DMS79 treated with DMSO at 0.1 percent for 48 hours (cell line): ENCODE measurements at regions not wholly inside any gene's neighbourhood (a gene's known extent, or its start where the extent isn't known, plus 50 kb on each side); places are given as distances from the start of the nearest gene placed in this dataset.

ENCODE experiments used
- DNase-seq: peaks from one replicate; lab custom pipeline; 2025; lab: John Stamatoyannopoulos, UW

DNA sequence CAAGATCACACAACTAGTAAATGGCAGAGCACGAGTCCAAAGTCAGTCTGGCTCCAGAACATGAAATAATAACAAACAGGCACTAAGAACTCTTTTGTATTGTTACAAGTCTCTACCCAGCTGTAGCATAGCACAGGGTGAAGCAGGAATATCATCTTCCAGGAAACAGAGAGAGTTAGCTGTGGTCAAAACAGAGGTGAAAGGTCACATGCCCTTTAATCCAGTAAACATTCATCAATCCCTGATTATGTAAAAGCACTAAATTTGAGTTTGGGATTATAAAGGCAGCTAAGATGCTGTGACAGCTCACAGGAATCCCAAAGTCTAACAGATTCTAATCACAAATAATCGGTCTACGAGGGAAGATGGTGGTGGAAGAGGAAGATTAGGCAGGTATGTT, 133.0 kb upstream of the ASTN2 start:
- DNase-seq, result no peak

GRCh38 chr9:117546894-117547678, 132.2 kb upstream of the ASTN2 start:
- DNase-seq, result peak; percentile 28

DNA sequence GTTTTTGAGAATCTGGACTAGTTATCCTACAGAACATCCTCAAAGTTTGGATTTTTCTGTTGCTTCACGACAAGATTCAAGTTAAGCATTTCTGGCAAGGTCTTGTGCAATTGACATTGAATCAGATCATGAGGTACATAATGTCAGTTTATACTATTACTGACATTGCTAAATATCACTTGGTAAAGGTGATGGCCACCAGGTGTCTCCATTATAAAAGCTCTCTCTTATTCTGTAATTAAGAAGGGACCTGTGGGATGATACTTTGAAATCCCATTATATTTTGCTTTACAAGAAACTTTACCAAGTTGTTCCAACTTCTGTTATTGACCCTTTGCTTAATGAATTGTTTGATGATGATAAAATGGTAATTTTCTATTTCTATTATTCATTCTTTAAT, 131.0 kb upstream of the ASTN2 start:
- no peak for DNase-seq

GRCh38 chr9:117543089-117543488, 128.2 kb upstream of the ASTN2 start:
- peak; percentile 65 for DNase-seq

DNA sequence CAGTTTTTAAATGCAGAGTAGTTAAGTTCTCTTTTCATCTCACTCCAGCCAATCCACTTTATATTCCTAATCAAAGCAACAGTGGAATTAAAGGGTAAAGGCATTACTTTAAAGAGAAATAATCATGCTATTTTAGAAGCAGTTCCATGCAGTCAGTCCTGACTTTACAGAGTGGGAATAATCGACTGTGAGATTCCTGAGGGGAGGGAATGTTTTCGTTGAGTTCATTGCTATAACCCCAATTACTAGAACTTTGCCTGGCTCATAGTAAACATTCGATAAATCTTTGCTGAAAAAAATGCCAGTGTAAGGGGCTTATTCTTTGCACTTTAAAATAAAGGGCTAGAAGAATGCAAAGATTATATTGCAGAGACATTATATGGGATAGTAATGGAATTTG, 127.2 kb upstream of the ASTN2 start:
- no peak for DNase-seq

DNA sequence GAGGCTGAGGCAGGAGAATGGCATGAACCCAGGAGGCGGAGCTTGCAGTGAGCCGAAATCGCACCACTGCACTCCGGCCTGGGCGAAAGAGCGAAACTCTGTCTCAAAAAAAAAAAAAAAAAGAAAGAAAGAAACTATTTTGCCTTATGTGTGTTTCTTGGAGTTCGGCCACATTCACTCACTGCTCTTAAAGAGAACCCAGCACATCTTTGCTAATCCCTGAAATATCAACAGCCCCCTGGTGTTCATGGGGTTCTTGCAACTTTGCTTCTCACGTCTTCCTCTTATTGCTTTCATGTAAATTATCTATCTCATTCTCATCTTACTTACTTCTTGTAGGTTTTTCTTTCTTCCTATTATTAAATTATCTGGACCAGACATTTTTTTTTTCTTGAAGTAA, 126.3 kb upstream of the ASTN2 start:
- no peak for DNase-seq

- DNase-seq, result no peak
These were observed 121.1 kb upstream of the ASTN2 start for GRCh38 chr9:117535973-117536372.

DNA sequence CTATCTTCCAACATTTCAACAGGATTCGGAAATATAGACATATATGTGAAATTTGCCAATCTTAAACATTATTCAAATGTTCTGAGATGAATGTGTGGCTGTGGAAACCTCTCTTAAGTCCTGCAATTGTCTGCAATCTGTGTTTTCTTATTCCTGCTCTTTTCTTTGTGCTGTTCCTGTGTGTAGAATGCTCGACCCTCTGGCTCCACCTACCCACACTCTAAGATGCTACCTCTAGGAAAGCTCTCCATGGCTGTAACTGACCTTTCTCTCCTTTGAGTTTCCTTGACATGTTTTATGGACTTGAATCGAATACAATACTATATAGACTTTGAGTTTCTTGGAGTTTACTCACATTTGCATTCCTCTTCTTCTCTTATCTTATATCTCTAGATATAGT, 120.6 kb upstream of the ASTN2 start:
- DNase-seq, result no peak

GRCh38 chr9:117528225-117528624, 113.4 kb upstream of the ASTN2 start:
- DNase-seq, result no peak

GRCh38 chr9:117526674-117527073, 111.8 kb upstream of the ASTN2 start:
- no peak for DNase-seq

DNA sequence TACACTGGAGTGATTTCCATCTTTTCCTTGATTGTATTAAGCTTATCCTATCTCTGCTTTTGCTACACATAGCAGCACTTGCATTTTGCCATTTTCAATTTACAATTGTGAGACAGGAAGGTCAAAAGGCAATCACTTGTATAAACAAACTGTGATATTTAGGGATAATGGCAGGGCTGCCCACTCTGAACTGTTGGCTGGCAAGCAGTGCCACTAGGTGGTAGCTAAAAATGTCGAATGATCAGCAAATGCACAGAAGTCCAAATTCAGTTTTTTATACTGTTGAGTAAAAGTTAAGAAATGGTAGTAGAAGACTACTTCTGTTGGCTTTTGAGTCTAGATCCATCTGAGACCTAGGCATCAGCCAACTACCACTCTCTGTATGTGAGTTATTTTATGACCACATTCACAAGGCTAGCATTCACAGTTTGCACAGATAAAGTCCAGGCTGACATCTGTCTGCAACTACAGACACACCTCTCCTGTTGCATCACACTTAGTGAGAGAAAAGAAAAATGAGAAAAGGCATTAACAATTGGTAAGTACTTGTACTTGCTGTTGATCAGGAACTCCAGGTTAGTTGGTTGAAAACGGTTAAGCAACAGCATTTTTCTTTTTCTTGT, 108.8 kb upstream of the ASTN2 start:
- no peak for DNase-seq

DNA sequence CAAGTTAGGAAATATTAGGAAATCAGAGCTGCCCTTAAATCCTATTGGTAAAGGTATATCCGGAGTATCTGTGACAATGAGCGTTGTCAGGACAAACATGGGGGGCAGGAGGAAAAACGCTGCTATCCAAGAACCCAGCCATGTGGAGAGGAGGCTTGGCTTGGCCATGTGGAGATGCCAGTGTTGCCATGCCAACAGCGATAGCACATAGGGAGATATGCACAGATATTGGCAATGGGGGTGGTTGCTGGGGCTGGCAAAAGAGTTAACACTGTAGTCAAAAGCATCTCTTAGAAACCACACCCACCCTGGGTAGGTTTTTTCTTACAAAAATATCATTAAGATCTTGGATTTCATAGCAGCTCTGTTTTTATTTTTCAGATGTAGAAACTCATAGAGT, 106.4 kb upstream of the ASTN2 start:
- DNase-seq, result no peak

DNA sequence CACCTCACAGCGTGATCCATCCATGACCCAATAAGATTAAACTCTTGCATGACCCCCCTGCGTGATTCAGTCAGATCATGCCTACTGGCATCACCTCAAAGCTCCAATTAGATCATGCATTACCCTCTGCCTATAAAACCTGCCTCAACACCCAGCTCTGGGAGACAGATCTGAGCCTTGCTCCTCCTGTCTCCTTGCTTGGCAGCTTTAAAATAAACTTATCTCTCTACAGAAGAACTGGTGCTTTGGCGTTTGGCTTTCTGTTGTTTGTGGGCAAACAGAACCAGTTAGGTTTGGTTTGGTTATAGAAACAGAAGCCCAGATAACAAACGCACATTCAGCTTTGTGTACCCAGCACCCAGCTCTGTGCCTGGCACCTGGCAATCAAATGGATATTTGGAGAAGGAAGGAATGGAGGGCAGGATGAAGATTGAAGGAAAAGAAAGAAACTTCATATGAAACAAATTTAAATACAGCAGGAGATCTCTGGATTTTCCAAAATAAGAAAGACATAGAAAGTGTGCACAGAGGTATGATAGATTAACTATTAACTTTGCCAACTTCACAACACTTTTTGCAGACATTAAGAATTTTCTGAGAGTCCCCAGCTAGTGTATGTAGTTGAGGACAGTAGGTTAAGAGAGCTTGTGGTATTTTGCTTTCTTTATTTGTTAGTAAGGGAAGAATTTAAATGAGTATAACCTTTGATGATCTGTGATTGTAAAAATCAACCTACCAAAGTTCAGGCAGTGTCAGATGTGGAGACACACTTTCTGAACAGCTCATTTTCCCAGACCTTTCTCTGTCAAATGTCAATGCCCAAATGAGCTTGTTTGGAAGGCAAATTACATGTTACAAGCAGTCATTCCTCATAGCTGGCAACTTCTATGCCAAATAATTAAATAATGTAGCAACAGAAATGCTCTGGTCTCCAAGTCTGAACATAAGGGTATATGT, 102.1 kb upstream of the ASTN2 start:
- no peak for DNase-seq

GRCh38 chr9:117511852-117512481, 97.1 kb upstream of the ASTN2 start:
- no peak for DNase-seq

GRCh38 chr9:117496307-117496706, 81.5 kb upstream of the ASTN2 start:
- no peak for DNase-seq

- DNase-seq, result peak; percentile 85
These were observed 79.7 kb upstream of the ASTN2 start for GRCh38 chr9:117494401-117495090.

- DNase-seq, result no peak
These were observed 77.6 kb upstream of the ASTN2 start for GRCh38 chr9:117492476-117492875.

GRCh38 chr9:117491491-117491890, 76.6 kb upstream of the ASTN2 start:
- no peak for DNase-seq

DNA sequence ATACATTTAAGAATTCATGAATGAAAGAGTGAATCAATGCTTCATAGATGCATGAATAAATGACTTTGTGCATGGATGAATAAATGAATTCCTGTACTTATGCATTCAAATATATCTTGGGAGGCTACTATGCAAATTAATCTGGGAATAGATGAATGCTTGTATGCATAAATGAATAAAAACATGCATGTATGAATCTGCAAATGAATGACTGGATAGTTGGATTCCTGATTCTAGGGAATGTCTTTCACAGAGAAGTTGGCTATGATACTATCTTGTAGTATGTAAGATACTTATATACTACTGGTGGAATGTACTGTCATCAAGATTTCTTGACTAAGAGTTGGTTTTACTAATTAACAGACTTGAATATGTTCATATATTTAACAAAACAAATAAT, 75.3 kb upstream of the ASTN2 start:
- DNase-seq, result no peak

DNA sequence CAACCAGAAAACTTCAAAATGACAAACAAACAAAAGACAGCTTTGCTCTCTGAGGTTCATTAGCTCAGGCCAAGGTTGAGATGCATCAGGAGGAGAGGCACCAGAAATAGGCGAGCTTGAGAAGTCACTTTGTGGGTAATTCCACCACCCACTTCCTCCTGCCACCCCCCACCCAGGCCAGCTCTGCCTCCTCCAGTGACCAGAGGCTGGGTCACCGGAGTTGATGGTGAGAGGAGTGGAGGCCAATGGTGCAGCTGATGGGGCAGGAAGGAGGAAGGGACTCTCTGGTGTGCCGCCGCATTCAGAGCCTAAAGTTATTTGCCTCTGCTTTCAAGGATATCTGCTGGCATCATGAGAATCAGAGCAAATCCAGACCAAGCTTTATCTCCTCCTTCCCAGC, 73.8 kb upstream of the ASTN2 start:
- DNase-seq, result peak; percentile 63

DNA sequence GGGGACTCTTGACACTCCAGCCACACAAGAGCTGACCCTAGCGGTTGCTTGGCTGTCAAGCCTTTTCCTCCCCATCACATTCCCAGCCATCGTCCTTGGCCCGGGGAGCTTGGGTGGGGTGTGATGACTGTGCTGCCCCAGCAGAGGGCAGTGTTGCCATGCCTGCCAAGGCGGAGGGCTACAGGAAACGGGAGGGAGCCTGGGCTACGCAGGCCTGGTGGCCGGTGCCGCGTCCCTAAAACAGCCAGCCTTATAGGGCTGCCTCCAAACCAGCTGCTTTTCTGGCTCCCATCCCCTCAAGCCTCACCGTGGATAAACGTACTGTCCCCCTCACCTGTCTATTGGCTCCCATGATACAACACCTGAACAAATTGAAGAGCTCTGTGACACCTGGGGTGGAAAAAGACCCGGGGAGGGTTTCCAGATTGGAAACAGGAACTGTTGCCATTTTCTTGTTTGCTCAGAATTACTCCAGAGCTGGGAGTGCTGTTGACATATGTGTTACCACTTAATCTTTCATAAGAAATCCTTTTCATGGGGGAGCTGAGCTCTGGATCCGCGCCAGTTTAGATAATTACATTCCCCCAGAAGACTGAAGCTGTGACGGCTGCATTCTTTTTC, 72.8 kb upstream of the ASTN2 start:
- peak; percentile 83 for DNase-seq
